OCI-LY3 (cell line): ENCODE measurements at regions not wholly inside any gene's neighbourhood (a gene's known extent, or its start where the extent isn't known, plus 50 kb on each side); places are given as distances from the start of the nearest gene placed in this dataset.

Source experiments
- H2AFZ ChIP-seq: fragments of 200-600, 300-600 bp; shearing (Covaris generic); 2 replicates; pipeline ENCODE4 v1.6.0; 2014; ENCODE audit warnings: antibody characterized with exemption, low read depth, low read length
- H3K27ac ChIP-seq: fragments of 200-600, 300-600 bp; sonication (generic); 2 replicates; pipeline ENCODE4 v1.5.1; 2014; ENCODE audit warnings: mild to moderate bottlenecking, low read length, moderate library complexity, mixed read lengths
- H3K27me3 ChIP-seq: fragments of 200-600, 300-600 bp; sonication (generic); 2 replicates; pipeline ENCODE4 v1.6.1; 2014; ENCODE audit warnings: low read depth, low read length, mixed read lengths
- H3K36me3 ChIP-seq: fragments of 200-600, 300-600 bp; sonication (generic); replicated peaks from 2 replicates; pipeline ENCODE3; 2014; ENCODE audit warnings: low read depth, low read length, mixed read lengths
- H3K4me1 ChIP-seq: fragments of 300-600, 200-600 bp; sonication (generic); 2 replicates; pipeline ENCODE4 v1.6.1; 2014; ENCODE audit warnings: low read length, mixed read lengths
- H3K4me2 ChIP-seq: fragments of 200-600, 300-600 bp; sonication (generic); 2 replicates; pipeline ENCODE4 v1.6.1; 2014; ENCODE audit warnings: low read length, mixed read lengths
- H3K4me3 ChIP-seq: fragments of 300-600, 200-600 bp; sonication (generic); 2 replicates; pipeline ENCODE4 v1.5.1; 2014; ENCODE audit warnings: antibody characterized with exemption, mild to moderate bottlenecking, low read length, moderate library complexity
- H3K79me2 ChIP-seq: fragments of 300-600, 200-600 bp; shearing (Covaris generic); 2 replicates; pipeline ENCODE4 v1.6.1; 2014; ENCODE audit warnings: mild to moderate bottlenecking, low read length, mixed read lengths
- H3K9ac ChIP-seq: fragments of 300-600, 200-600 bp; shearing (Covaris generic); 2 replicates; pipeline ENCODE4 v1.6.0; 2014; ENCODE audit warnings: mild to moderate bottlenecking, low read length, moderate library complexity
- H3K9me3 ChIP-seq: fragments of 200-600, 300-600 bp; shearing (Covaris generic); 2 replicates; pipeline ENCODE4 v1.6.1; 2014; ENCODE audit warnings: low read length, mixed read lengths; ENCODE audit not compliant: insufficient read depth
- H4K20me1 ChIP-seq: fragments of 200-600, 300-600 bp; sonication (generic); 2 replicates; pipeline ENCODE4 v1.6.1; 2016; ENCODE audit warnings: low read length, mixed read lengths; ENCODE audit not compliant: insufficient read depth
- CTCF ChIP-seq: fragments of 200-600, 300-600 bp; sonication (generic); IDR thresholded peaks from 2 replicates; pipeline ENCODE4 v1.5.1; 2014; ENCODE audit warnings: antibody characterized with exemption, low read length, low read depth
- EZH2phosphoT487 ChIP-seq: fragments of 200-600 bp; shearing (Covaris generic); IDR thresholded peaks from 2 replicates; pipeline ENCODE4 v1.6.1; 2018; ENCODE audit warnings: antibody characterized with exemption, mixed run types, low read depth

GRCh38 chr1:5713101-5714010, 278.9 kb downstream of the NPHP4 start:
- no peak overlapping the region for H3K4me2 ChIP-seq
- H3K9me3 ChIP-seq = no peaks in the 10 kb centered on the region; the same call in 1 of the 2 replicates
- H3K9ac ChIP-seq = no peak overlapping the region
- H3K4me3 ChIP-seq = no peak overlapping the region
- H3K27ac ChIP-seq = no peak overlapping the region
- no peaks in the 10 kb centered on the region for H3K27me3 ChIP-seq
- no peaks in the 10 kb centered on the region for H3K79me2 ChIP-seq
- H2AFZ ChIP-seq = no peak overlapping the region
- H3K4me1 ChIP-seq = peaks cover 10% of the 10 kb centered on the region; the same call in 1 of the 2 replicates
- no peaks in the 10 kb centered on the region for H4K20me1 ChIP-seq
- no peaks in the 10 kb centered on the region for H3K36me3 ChIP-seq
- TF ChIP-seq EZH2phosphoT487 = no peak
- no peak for TF ChIP-seq CTCF

- H3K4me1 ChIP-seq = peaks cover 10% of the 10 kb centered on the region; the same call in 1 of the 2 replicates
- no peak for TF ChIP-seq CTCF
- TF ChIP-seq EZH2phosphoT487 = no peak
- H3K36me3 ChIP-seq = no peaks in the 10 kb centered on the region
- no peak overlapping the region for H3K4me3 ChIP-seq
- H3K4me2 ChIP-seq = no peak overlapping the region
- H3K27ac ChIP-seq = no peak overlapping the region
- no peak overlapping the region for H3K9ac ChIP-seq
- H4K20me1 ChIP-seq = no peaks in the 10 kb centered on the region
- H3K27me3 ChIP-seq = no peaks in the 10 kb centered on the region
- H3K79me2 ChIP-seq = no peaks in the 10 kb centered on the region
- no peaks in the 10 kb centered on the region; the same call in 1 of the 2 replicates for H3K9me3 ChIP-seq
- H2AFZ ChIP-seq = no peak overlapping the region
These were observed 280.1 kb downstream of the NPHP4 start for GRCh38 chr1:5711956-5712645.

- H3K27ac ChIP-seq = no peak overlapping the region
- H3K79me2 ChIP-seq = no peaks in the 10 kb centered on the region
- no peak overlapping the region for H3K4me3 ChIP-seq
- H3K4me1 ChIP-seq = peaks cover 10% of the 10 kb centered on the region; the same call in 1 of the 2 replicates
- no peaks in the 10 kb centered on the region for H4K20me1 ChIP-seq
- no peak overlapping the region for H3K4me2 ChIP-seq
- no peaks in the 10 kb centered on the region for H3K27me3 ChIP-seq
- no peaks in the 10 kb centered on the region; the same call in 1 of the 2 replicates for H3K9me3 ChIP-seq
- no peak overlapping the region for H2AFZ ChIP-seq
- H3K9ac ChIP-seq = no peak overlapping the region
- H3K36me3 ChIP-seq = no peaks in the 10 kb centered on the region
- no peak for TF ChIP-seq EZH2phosphoT487
- TF ChIP-seq CTCF = no peak
These were observed 281.1 kb downstream of the NPHP4 start for GRCh38 chr1:5711079-5711478.

GRCh38 chr1:5709976-5710375, 282.2 kb downstream of the NPHP4 start:
- no peak overlapping the region for H3K27ac ChIP-seq
- H3K4me3 ChIP-seq = no peak overlapping the region
- no peaks in the 10 kb centered on the region for H3K27me3 ChIP-seq
- no peaks in the 10 kb centered on the region for H3K79me2 ChIP-seq
- H2AFZ ChIP-seq = no peak overlapping the region
- peaks cover 10% of the 10 kb centered on the region; the same call in 1 of the 2 replicates for H3K4me1 ChIP-seq
- no peak overlapping the region for H3K4me2 ChIP-seq
- H3K9ac ChIP-seq = no peak overlapping the region
- H4K20me1 ChIP-seq = no peaks in the 10 kb centered on the region
- no peaks in the 10 kb centered on the region for H3K36me3 ChIP-seq
- no peaks in the 10 kb centered on the region for H3K9me3 ChIP-seq
- TF ChIP-seq CTCF (no peak), EZH2phosphoT487 (no peak)
